ENCODE measurements at regions not wholly inside any gene's neighbourhood (a gene's known extent, or its start where the extent isn't known, plus 50 kb on each side); places are given as distances from the start of the nearest gene placed in this dataset.

GRCh38 chr3:177740254-177740653 lies 543.0 kb upstream of the TBL1XR1 start:
- TF ChIP-seq CTCF (conservative IDR thresholded peaks at IDR 0.05) (no peak), ZFX (IDR thresholded peaks at IDR 0.05) (no peak)

All from C4-2B (cell line).